Heart left ventricle (tissue), 16 donors: ENCODE measurements at regions not wholly inside any gene's neighbourhood (a gene's known extent, or its start where the extent isn't known, plus 50 kb on each side); places are given as distances from the start of the nearest gene placed in this dataset.

Experiments
- ATAC-seq, 4 donors: fragments of 200-7000 bp; cut with Tn5 transposase; one replicate each; pipeline ENCODE4 v1.9.1; 2020 to 2022; ENCODE audit warnings: moderate library complexity in 4 of 4, mild to moderate bottlenecking in 3 of 4, moderate number of reproducible peaks in 1 of 4
- DNase-seq, 5 donors: peaks; one replicate each; pipeline ENCODE4 v3.0.0-alpha.2; 2020
- H3K27ac ChIP-seq, 12 donors: fragments of 200-600 bp; sonication (generic) in 4 of 12; one replicate each; pipeline versions ENCODE4 v1.5.0 to v1.8.0; 2016 to 2022; ENCODE audit warnings: mild to moderate bottlenecking in 2 of 12
- H3K27me3 ChIP-seq, 9 donors: fragments of 200-600 bp; sonication (generic) in 2 of 9; one replicate each; pipeline versions ENCODE4 v1.5.1 to v1.8.0; 2016 to 2022; ENCODE audit warnings: mild to moderate bottlenecking in 3 of 9
- H3K36me3 ChIP-seq, 9 donors: fragments of 200-600 bp; sonication (generic) in 2 of 9; one replicate each; pipeline versions ENCODE4 v1.5.0 to v1.8.0; 2018 to 2022; ENCODE audit warnings: mild to moderate bottlenecking in 2 of 9
- H3K4me1 ChIP-seq, 12 donors: fragments of 200-600 bp; sonication (generic) in 4 of 12; one replicate each; pipeline versions ENCODE4 v1.5.0 to v1.8.0; 2016 to 2022; ENCODE audit warnings: mild to moderate bottlenecking in 3 of 12
- H3K4me3 ChIP-seq, 12 donors: fragments of 200-600 bp; sonication (generic) in 4 of 12; one replicate each; pipeline versions ENCODE4 v1.5.0 to v1.8.0; 2017 to 2022; ENCODE audit warnings: mild to moderate bottlenecking in 9 of 12, moderate library complexity in 4 of 12
- H3K9me3 ChIP-seq, 12 donors: fragments of 200-600 bp; sonication (generic) in 4 of 12; one replicate each; pipeline versions ENCODE4 v1.5.0 to v1.8.0; 2016 to 2022; ENCODE audit warnings: mild to moderate bottlenecking in 1 of 12
- POLR2A ChIP-seq, 2 donors: fragments of 450-650 bp; IDR thresholded peaks; one replicate each; pipeline ENCODE4 v1.6.1; 2017; ENCODE audit warnings: antibody characterized with exemption in 2 of 2, mild to moderate bottlenecking in 2 of 2, moderate library complexity in 2 of 2
- WGBS, 4 donors: extraction: QIAGEN DNeasy Blood & Tissue Kit in 2 of 4; methylation state at CpG; one replicate each; pipeline versions ENCODE4 v1.1.5 to v1.1.7; 2013 to 2018; 5-methylcytosine and 5-hydroxymethylcytosine counted together
- intact Hi-C, 10 donors: fragments of 100-400 bp; cut with DNase I; formaldehyde crosslinking; loops; one replicate each; pipeline versions ENCODE4 v1.11.1 to v1.14.2; 2022
- TF ChIP-seq, protein P1 (sequence below), 12 donors: fragments of 200-600 bp; sonication (generic) in 4 of 12; IDR thresholded peaks; one replicate each; pipeline versions ENCODE4 v1.5.0 to v1.8.0; 2018 to 2022; ENCODE audit warnings: antibody characterized with exemption in 12 of 12, mild to moderate bottlenecking in 5 of 12
- donor health status: ischemic (EF 13 %, LVEDD 7.1; RV severe dilation, severe dysfunction).
- donor health status: healthy with polysubstance abuse.
- donor health status: DM: no; HTN: yes; CAD: no.
- donor health status: DM: no; HTN: no; CAD: no.
- donor health status: ischemic (EF 25% LVEDD 6.9; RV normal size, moderate dysfunction).
- donor health status: ischemic (EF 25% LVEDD 5.7; RV mildly dilated, moderate dysfunction).
- donor health status: healthy.
- donor health status: DM: yes; HTN: yes; CAD: no.
- donor health status: ischemic (EF 35%, LVEDD 5.7; RV mildly dilated, moderate dysfunction).
- donor health status: nonischemic (EF 11% LVEDD 7.7; RV severe dilation, severe dysfunction).
- donor health status: DM: yes; HTN: yes; CAD: no.
- donor health status: PGD.
- donor health status: ischemic (EF 29% LVEDD 5.4; RV normal size, mild dysfunction).
- donor health status: nonischemic (EF 23%, LVEDD 6.1; RV moderate dilation, normal function).

DNA sequence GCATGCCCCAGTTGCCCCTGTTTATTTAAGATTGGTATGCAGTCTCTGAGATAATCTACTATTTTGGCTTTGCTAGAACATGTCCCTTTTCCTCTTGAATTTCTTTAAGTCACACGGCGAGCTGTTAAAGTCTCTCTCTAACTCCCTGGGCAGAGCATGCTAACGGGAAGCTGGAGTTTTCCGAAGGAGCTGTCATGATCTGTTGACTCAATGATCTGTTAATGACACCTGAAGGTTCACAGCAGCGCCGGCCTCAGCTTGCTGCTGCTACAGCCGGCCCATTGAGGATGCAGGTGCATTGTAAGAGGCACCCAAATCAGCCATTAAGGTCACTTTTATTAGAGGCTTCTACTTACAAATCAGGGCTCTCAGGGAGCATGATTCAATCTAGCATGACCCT, 1203.4 kb downstream of the MAT2B start:
- no peak for DNase-seq
- Histone ChIP-seq H3K9me3 (no peaks in the 10 kb centered on the region), H3K4me3 (no peak overlapping the region), H3K27me3 (no peaks in the 10 kb centered on the region), H3K27ac (no peak overlapping the region), H3K4me1 (no peaks in the 10 kb centered on the region), H3K36me3 (no peaks in the 10 kb centered on the region)
- intact Hi-C loops = no loop called here
- 48 to 54% (median 50%) methylated on average over 7 of the region's 7 CpGs for WGBS, 4 donors
- no peak for TF ChIP-seq POLR2A (IDR thresholded peaks at IDR 0.05)
- TF ChIP-seq, protein P1, sequence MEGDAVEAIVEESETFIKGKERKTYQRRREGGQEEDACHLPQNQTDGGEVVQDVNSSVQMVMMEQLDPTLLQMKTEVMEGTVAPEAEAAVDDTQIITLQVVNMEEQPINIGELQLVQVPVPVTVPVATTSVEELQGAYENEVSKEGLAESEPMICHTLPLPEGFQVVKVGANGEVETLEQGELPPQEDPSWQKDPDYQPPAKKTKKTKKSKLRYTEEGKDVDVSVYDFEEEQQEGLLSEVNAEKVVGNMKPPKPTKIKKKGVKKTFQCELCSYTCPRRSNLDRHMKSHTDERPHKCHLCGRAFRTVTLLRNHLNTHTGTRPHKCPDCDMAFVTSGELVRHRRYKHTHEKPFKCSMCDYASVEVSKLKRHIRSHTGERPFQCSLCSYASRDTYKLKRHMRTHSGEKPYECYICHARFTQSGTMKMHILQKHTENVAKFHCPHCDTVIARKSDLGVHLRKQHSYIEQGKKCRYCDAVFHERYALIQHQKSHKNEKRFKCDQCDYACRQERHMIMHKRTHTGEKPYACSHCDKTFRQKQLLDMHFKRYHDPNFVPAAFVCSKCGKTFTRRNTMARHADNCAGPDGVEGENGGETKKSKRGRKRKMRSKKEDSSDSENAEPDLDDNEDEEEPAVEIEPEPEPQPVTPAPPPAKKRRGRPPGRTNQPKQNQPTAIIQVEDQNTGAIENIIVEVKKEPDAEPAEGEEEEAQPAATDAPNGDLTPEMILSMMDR (IDR thresholded peaks at IDR 0.05) = no peak
- no peak for ATAC-seq

DNA sequence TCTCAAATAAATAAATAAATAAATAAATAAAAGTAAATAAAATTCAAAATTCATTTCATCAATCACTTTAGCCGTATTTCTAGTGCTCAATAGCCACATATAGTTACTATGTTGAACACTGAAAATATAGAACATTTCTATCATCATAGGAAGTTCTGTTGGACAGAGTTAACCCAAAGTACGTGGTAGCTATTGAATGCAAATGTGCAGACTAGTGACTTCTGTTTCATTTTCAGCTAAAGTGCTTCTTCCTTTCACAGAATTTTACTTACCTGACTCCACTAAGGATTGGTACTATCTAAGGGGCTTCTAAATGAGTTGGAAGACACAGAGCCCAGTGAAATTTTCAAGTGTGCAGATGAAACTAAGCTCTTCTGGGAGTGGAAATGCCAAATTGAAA, 1208.3 kb downstream of the MAT2B start:
- TF ChIP-seq, protein P1 (IDR thresholded peaks at IDR 0.05) = no peak
- no peak for TF ChIP-seq POLR2A (IDR thresholded peaks at IDR 0.05)
- intact Hi-C loops = no loop called here
- no peak overlapping the region for H3K27ac ChIP-seq
- no peak overlapping the region for H3K4me3 ChIP-seq
- ATAC-seq (no peak), DNase-seq (no peak)
- H3K27me3 ChIP-seq = no peaks in the 10 kb centered on the region
- 71 to 80% (median 75%) methylated on average over 2 of the region's 2 CpGs for WGBS, 4 donors
- no peaks in the 10 kb centered on the region for H3K9me3 ChIP-seq
- H3K36me3 ChIP-seq = no peaks in the 10 kb centered on the region
- H3K4me1 ChIP-seq = no peaks in the 10 kb centered on the region

DNA sequence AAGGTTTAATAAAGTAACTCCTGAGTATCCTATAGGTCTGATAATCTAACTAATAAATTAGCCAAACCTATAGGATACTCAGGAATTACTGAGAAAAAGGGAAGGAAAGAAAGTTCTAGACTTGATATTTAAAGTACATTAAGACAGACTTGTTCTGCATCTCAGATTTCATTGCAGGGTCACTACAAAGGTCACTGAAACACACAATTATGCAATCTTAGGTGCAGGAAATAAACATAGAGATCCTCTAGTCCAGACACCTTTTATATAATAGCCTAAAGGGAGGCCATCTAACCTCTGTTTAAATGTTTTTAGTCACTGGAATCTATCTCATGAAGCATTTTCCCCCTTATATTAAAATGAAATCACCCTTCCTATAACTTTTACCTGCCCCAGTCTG, 1215.7 kb downstream of the MAT2B start:
- Histone ChIP-seq H3K4me1 (no peaks in the 10 kb centered on the region), H3K27ac (no peak overlapping the region), H3K27me3 (no peaks in the 10 kb centered on the region), H3K9me3 (no peaks in the 10 kb centered on the region), H3K4me3 (no peak overlapping the region), H3K36me3 (no peaks in the 10 kb centered on the region)
- intact Hi-C loops = no loop called here
- no peak for DNase-seq
- no peak for ATAC-seq
- TF ChIP-seq POLR2A (IDR thresholded peaks at IDR 0.05) = no peak
- TF ChIP-seq, protein P1 (IDR thresholded peaks at IDR 0.05) = no peak

DNA sequence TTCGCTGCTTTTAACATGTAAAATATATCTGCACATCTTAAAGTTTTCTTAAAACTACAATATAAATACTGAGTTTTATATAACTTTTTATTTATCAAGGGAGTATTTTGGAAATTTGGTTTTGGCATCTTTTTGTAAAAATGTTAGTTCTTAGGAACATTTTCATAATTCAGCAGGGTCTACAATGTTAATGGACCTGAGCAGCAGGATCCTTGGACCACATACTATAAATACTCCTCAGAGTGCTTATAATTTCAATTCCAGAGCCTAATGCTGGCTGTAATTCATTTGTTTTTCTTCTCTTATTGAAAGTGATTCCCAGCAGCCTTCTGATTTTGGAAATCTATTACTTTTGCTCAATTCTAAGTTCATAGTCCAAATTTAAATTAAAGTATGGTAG, 1216.2 kb downstream of the MAT2B start:
- Histone ChIP-seq H3K4me1 (no peaks in the 10 kb centered on the region), H3K27ac (no peak overlapping the region), H3K27me3 (no peaks in the 10 kb centered on the region), H3K4me3 (no peak overlapping the region), H3K9me3 (no peaks in the 10 kb centered on the region), H3K36me3 (no peaks in the 10 kb centered on the region)
- no peak for ATAC-seq
- DNase-seq = no peak
- 68 to 87% (median 81%) methylated on average over 1 of the region's 1 CpG for WGBS, 4 donors
- intact Hi-C loops = no loop called here
- TF ChIP-seq POLR2A (IDR thresholded peaks at IDR 0.05) = no peak
- TF ChIP-seq, protein P1 (IDR thresholded peaks at IDR 0.05) = no peak
